Panc1 (cell line): ENCODE measurements at regions not wholly inside any gene's neighbourhood (a gene's known extent, or its start where the extent isn't known, plus 50 kb on each side); places are given as distances from the start of the nearest gene placed in this dataset.

ENCODE experiments used
- ATAC-seq: fragments of 200-7000 bp; cut with Tn5 transposase; 2 replicates; pipeline ENCODE4 v1.9.1; 2020; ENCODE audit warnings: mild to moderate bottlenecking, moderate library complexity
- BruUV-seq: library from RNA; stranded (reverse); fragments of 400-500 nt; replicated peaks from 2 replicates; lab custom pipeline; 2021; lab: Mats Ljungman, UMichigan
- CTCF ChIA-PET: fragments of 300-600 bp; sonication (Branson Sonifier 250); formaldehyde crosslinking; loops from one replicate; lab custom pipeline; 2022; ENCODE audit warnings: antibody characterized with exemption; lab: Charles Lee
- POLR2A ChIA-PET: fragments of 300-600 bp; sonication (Branson Sonifier 250); formaldehyde crosslinking; loops from one replicate; lab custom pipeline; 2022; ENCODE audit warnings: antibody characterized with exemption; lab: Charles Lee
- DNase-seq: peaks from one replicate; pipeline ENCODE4 v3.0.0-alpha.2; 2010; ENCODE audit warnings: low read depth, low spot score
- H3K27ac ChIP-seq: 2 replicates; pipeline ENCODE4 v1.5.1; 2011; ENCODE audit warnings: mild to moderate bottlenecking, low read length, inconsistent platforms
- H3K27me3 ChIP-seq: fragments of 200-500 bp; sonication (Bioruptor generic); 2 replicates; pipeline ENCODE4 v1.6.0; 2014; ENCODE audit warnings: low read length, inconsistent platforms; ENCODE audit not compliant: control insufficient read depth, insufficient read depth
- H3K36me3 ChIP-seq: fragments of 200-500 bp; sonication (Bioruptor generic); 2 replicates; pipeline ENCODE4 v1.5.1; 2014; ENCODE audit warnings: inconsistent platforms, mild to moderate bottlenecking, low read length, moderate library complexity; ENCODE audit not compliant: control insufficient read depth, insufficient read depth
- H3K4me1 ChIP-seq: 2 replicates; pipeline ENCODE4 v1.5.1; 2011; ENCODE audit warnings: inconsistent platforms, mild to moderate bottlenecking, low read length, moderate library complexity; ENCODE audit not compliant: control insufficient read depth, insufficient read depth
- H3K4me3 ChIP-seq, 2 experiments: 2 replicates each; pipeline ENCODE4 v1.5.1; 2011 to 2012; ENCODE audit warnings: low read depth in 2 of 2, low read length in 2 of 2, mild to moderate bottlenecking in 2 of 2, inconsistent platforms in 1 of 2, moderate library complexity in 1 of 2
- H3K9me3 ChIP-seq: fragments of 200-500 bp; sonication (Bioruptor generic); 2 replicates; pipeline ENCODE4 v1.5.1; 2014; ENCODE audit warnings: low read depth, mild to moderate bottlenecking, inconsistent platforms, low read length, moderate library complexity; ENCODE audit not compliant: control insufficient read depth, insufficient read depth
- CTCF ChIP-seq: fragments of 450-650 bp; IDR thresholded peaks from 2 replicates; pipeline ENCODE4 v1.5.1; 2017; ENCODE audit warnings: mild to moderate bottlenecking
- POLR2AphosphoS5 ChIP-seq: IDR thresholded peaks from 2 replicates; pipeline ENCODE4 v1.6.1; 2012; ENCODE audit warnings: mild to moderate bottlenecking, low read depth, low read length, moderate library complexity
- REST ChIP-seq, 2 experiments: IDR thresholded peaks; 2 replicates each; pipeline ENCODE4 v1.6.1; 2011 to 2012; ENCODE audit warnings: low read depth in 2 of 2, control low read depth in 1 of 2, low read length in 1 of 2, mild to moderate bottlenecking in 1 of 2, moderate library complexity in 1 of 2; ENCODE audit not compliant: insufficient read depth in 1 of 2
- SIN3A ChIP-seq: IDR thresholded peaks from 2 replicates; pipeline ENCODE4 v1.6.1; 2012; ENCODE audit warnings: low read depth, mild to moderate bottlenecking, low read length, moderate library complexity, borderline replicate concordance; ENCODE audit not compliant: insufficient read depth
- TCF7L2 ChIP-seq: IDR thresholded peaks from 2 replicates; pipeline ENCODE4 v1.6.1; 2011; ENCODE audit warnings: mild to moderate bottlenecking, low read depth, low read length, inconsistent platforms
- in situ Hi-C: cut with HindIII; loops from 2 replicates; pipeline ENCODE4 v1.10.0; 2016; ENCODE audit warnings: low sequenced_read_pairs, low pct_unique_long_range_greater_than_20kb
- intact Hi-C: fragments of 100-400 bp; cut with micrococcal nuclease; formaldehyde crosslinking; loops from one replicate; pipeline ENCODE4 v1.10.0; 2022; ENCODE audit not compliant: unreplicated experiment

GRCh38 chr10:78763234-78763633, 305.5 kb upstream of the ZMIZ1 start:
- ChIA-PET POLR2A (no interaction called here), CTCF (no interaction called here)
- in situ Hi-C loops, result no loop called here
- DNase-seq, result no peak
- TF ChIP-seq REST (IDR thresholded peaks at IDR 0.05; ENCODE audit: insufficient read depth in 1 of 2, low read depth in 2 of 2, low read length in 1 of 2) (no peak), CTCF (no peak), POLR2AphosphoS5 (no peak), TCF7L2 (no peak), SIN3A (no peak)
- BruUV-seq, result no TSS peak
- Histone ChIP-seq H3K27ac (no peak overlapping the region), H3K27me3 (no peaks in the 10 kb centered on the region), H3K4me3 (no peak overlapping the region), H3K4me1 (no peaks in the 10 kb centered on the region), H3K36me3 (no peaks in the 10 kb centered on the region), H3K9me3 (no peaks in the 10 kb centered on the region)
- intact Hi-C loops, result no loop called here
- no peak for ATAC-seq

GRCh38 chr10:78763651-78764395, 304.9 kb upstream of the ZMIZ1 start:
- ChIA-PET CTCF (no interaction called here), POLR2A (no interaction called here)
- in situ Hi-C loops, result no loop called here
- intact Hi-C loops, result no loop called here
- ATAC-seq (no peak), DNase-seq (no peak)
- no peaks in the 10 kb centered on the region for H3K4me1 ChIP-seq
- TF ChIP-seq SIN3A, result no peak
- no peak for TF ChIP-seq TCF7L2
- TF ChIP-seq POLR2AphosphoS5, result no peak
- TF ChIP-seq CTCF, result no peak
- TF ChIP-seq REST (IDR thresholded peaks at IDR 0.05; ENCODE audit: insufficient read depth in 1 of 2, low read depth in 2 of 2, low read length in 1 of 2), result no peak
- no peak overlapping the region for H3K27ac ChIP-seq
- H3K36me3 ChIP-seq, result no peaks in the 10 kb centered on the region
- no peak overlapping the region for H3K4me3 ChIP-seq
- BruUV-seq, result no TSS peak
- H3K27me3 ChIP-seq, result no peaks in the 10 kb centered on the region
- no peaks in the 10 kb centered on the region for H3K9me3 ChIP-seq
